ENCODE measurements at regions not wholly inside any gene's neighbourhood (a gene's known extent, or its start where the extent isn't known, plus 50 kb on each side); places are given as distances from the start of the nearest gene placed in this dataset.

DNA sequence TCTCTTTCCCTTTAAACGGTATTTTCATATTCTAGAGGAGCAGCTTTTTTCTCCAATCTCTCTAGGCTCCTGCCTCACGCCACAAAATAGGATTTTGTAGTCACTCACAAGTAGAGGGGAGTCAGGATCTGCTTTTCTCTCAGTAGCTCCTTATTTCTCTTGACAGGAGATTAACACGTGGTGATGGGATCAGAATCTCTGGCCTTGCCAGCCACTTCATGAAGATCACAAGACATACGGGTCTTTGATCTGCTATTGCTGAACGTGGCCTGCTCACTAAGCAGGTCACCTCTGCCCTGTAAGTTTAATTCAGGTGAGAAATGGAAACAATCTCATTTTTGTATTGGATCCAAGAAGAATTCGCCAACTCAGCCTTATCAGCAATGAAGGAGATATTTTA lies 257.5 kb downstream of the DIRAS2 start:
- DNase-seq = no peak

- no peak for DNase-seq
Measured at GRCh38 chr9:90393365-90394152, 249.1 kb downstream of the DIRAS2 start.

DNA sequence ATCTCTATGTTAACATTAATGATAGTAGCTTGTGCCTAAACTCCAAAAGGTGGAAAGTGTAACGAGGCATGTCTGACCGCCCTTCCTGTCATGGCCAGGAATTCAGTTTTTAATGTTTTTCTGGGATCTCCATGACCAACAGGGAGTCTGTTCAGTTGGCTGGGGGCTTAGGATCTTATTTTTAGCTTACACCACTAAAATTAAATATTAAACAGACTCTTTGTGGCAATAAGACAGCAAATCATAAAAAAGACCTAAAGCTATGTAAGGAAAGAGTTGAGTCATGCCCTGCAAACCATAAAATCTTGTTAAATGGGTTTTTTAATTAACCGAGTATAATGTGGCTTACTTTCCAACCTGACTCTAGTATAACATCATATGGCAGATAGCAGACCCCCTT lies 247.8 kb downstream of the DIRAS2 start:
- no peak for DNase-seq

- no peak for DNase-seq
Measured at GRCh38 chr9:90400091-90400490, 242.5 kb downstream of the DIRAS2 start.

GRCh38 chr9:90408659-90409058 lies 234.0 kb downstream of the DIRAS2 start:
- DNase-seq = no peak

- DNase-seq = no peak
Measured at GRCh38 chr9:90419221-90419851, 223.3 kb downstream of the DIRAS2 start.

DNA sequence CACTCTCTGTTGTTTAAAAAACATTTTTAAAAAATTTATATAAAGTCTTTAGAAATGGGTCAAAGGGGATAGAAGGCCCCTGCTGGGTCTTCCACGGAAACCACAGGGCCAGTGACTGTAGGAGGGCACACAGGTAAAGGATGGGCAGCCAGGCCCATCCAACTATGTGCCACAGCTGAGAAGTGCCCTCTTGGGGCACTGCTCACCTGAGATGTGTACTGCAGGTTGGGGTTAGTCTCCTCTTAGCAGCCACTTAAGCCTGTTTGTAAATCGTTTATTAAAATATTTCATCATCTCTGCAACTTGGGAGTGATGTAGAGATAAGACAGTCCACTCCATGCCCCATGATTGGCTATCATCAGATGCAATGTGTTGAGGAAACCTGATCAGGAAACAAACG lies 222.4 kb downstream of the DIRAS2 start:
- no peak for DNase-seq

DNA sequence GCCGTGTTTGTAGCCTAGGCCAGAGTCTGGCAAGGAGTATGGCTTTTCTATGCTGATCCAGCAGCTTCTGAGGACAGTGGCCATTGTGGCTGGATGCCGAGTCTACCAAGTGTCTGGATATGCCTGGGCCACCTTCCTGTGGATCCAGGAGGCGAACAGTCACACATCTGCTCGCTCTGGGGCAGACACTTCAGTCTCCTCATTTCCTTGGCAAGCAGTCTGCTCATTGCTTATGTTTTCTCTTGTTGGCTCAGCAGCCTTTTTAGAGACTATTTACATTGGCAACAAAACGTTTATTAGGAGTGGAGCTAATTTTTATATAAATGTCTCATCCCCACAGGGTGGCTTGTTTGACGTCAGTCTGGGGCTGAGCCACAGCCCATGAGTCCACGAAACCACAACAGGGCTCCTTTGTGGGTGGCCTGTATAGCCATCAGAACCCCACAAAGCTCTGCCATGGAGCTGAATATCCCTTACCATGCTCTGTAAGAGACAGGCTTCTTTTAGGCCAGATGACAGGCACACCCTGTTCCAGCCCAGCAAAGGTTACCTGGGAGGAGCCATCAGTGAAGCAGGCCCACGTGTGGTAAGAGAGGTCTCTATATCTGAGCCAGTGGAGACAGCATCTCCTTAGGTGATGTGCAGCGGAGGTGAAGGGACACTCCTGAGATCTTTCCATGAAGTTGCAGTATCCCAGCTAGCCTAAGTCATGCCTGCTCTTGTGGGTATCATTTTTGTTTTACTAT lies 221.7 kb downstream of the DIRAS2 start:
- DNase-seq = no peak

- DNase-seq = no peak
Measured at GRCh38 chr9:90421786-90422185, 220.8 kb downstream of the DIRAS2 start.

DNA sequence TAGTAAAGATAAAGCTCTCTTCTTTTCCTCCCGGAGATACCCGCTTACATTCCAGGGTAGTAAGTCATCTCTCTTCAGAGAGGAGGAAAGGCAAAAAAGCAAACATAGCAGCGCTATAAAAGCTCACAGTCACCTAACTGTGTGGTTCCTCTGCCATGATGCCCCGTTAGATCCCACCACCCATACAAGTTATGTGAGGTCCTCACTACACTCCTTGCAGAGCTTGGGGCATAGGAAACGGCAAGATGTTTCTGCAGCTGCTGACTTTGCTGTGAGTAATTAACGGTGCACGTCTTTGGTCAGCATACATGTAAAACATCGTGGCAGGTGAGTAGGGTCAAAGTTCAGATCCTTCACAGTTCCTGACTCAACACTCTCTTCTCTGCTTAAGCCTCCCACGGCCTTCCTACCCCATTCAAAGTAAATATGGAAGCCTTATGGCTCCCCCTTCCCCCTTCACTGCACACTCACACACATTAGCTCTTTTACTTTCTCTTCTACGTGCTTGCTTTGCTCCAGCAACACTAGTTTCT lies 218.9 kb downstream of the DIRAS2 start:
- DNase-seq = no peak

GRCh38 chr9:90428517-90428916 lies 214.1 kb downstream of the DIRAS2 start:
- no peak for DNase-seq

DNA sequence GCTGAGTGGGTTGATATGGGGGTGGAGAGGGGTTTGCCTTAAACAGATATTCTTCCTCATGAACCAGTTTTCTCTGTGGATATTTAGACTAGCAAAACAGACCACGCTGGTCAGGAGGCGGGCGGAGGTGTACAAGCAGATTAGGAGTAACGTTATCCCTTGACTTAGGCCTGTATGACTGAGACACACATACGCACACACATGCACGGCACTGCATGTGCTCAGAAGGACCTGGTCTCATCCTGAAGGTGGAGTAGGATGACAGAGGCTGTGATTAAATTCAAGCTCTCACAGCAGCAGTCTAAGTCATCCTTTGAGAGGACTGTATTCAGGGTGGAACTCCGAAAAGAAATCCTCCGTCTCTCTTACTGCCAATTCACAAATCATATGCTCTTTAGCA lies 209.7 kb downstream of the DIRAS2 start:
- DNase-seq = no peak

- no peak for DNase-seq
Measured at GRCh38 chr9:90433398-90433941, 209.2 kb downstream of the DIRAS2 start.

- no peak for DNase-seq
Measured at GRCh38 chr9:90441814-90442213, 200.8 kb downstream of the DIRAS2 start.

GRCh38 chr9:90442723-90443122 lies 199.9 kb downstream of the DIRAS2 start:
- DNase-seq = no peak

- no peak for DNase-seq
Measured at GRCh38 chr9:90444609-90445204, 197.9 kb downstream of the DIRAS2 start.

DNA sequence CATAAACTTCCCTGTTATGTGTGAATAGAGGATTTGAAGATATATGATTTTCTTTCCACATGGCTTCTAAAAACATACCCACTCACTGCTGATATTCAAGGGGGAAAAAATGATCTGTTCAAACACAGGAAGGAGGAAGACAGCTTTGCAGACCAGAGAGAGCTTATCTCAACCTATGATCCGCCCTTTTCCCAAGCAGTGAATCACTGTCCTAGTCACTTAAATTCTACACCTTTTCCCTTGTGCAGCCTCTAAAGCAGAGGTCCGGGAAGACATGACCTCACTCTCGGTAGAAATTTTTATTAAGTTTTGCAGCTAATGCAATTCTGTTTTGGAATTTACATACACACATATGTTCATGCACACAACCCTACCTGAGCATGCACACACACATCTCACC lies 197.2 kb downstream of the DIRAS2 start:
- DNase-seq = no peak

DNA sequence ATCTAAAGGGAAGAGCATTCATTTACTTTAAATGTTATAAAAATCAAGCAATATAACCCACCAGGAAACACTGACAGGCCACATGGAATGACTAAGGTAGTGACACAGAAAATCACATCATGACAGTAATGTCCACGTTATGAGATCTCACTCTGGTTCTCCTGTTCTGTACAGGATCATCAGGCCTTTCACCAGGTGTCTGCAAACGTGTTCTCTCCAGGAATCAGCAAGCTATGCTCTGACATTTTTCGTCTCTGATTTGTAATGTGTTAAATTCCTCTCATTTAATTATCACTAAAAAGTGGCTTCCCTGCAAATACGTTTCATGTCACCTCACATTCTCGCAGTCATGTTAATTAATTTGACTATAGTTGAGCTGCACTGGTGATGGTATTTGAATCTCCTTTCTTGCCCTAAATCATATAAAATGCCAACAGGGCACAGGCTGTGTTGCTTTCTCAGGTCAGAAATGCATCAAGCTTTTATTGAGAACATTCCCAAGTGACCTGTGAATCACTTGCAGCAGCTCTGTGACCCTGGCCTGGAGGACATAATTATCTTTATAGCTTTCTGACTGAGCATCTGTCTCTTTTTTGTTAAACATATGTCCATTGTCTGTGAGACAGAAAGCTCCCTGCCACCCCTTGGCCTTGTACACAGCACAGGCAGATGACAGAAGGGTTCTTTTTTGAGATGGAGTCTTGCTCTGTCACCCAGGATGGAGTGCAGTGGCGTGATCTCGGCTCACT lies 196.2 kb downstream of the DIRAS2 start:
- DNase-seq = no peak

DNA sequence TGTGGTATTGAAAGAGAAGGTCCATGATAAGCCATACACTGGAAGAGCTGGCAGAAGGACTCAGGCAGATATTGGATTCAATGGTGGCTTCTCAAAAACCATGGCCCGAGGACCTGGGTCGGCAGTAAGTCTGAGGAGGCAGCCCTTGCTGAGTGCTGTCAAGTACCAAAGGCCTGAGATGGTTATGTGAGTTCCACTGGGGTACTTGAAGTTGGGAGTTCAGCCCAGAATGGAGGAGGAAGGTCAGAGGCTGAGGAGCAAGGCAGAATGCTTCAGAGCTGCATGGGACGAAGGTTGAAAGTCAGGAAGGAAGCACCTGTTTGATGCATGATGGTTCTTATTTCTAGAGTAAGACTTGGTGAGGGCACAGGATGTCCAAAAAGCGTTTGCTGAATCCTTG lies 194.9 kb downstream of the DIRAS2 start:
- DNase-seq = no peak

GRCh38 chr9:90449213-90449925 lies 193.3 kb downstream of the DIRAS2 start:
- DNase-seq = no peak

DNA sequence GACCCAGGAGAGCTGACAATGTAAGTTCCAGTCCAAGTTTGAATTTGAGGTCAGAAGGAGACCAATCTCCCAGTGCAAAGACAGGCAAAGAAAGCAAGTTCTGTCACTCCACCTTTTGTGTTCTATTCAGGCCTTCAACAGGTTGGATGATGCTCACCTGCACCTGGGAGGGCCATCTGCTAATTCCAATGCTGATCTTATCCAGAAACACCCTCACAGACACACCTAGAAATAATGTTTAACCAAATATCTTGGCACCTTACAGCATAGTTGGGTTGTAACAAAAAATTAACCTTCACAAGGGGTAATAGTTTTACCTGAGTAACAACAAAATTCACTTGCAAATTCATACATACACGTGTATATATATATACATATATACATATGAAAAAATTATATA lies 190.8 kb downstream of the DIRAS2 start:
- no peak for DNase-seq

DNA sequence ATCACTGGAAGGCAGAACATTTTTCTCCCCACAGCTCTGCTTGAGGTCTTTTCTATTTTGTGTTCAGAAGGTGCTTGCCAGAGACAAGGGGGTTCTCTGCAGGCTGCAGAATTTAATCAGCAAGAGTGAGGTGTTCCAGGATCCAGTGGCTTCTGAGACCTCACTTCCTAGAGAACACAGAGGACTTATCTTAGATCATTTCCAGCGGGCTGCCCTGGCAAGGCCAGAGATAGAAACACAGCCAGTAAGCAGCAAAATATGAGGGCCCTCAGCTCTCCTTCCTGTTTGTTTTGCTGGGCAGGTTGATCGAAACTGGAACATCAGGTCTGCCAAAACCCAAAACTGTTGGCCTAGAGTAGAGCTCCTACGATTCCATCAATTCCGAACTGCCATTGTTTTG lies 187.3 kb downstream of the DIRAS2 start:
- DNase-seq = no peak

All from activated CD8-positive, alpha-beta memory T cell treated with anti-CD3 and anti-CD28 coated beads for 24 hours (primary cell).